ENCODE measurements at regions not wholly inside any gene's neighbourhood (a gene's known extent, or its start where the extent isn't known, plus 50 kb on each side); places are given as distances from the start of the nearest gene placed in this dataset.

DNA sequence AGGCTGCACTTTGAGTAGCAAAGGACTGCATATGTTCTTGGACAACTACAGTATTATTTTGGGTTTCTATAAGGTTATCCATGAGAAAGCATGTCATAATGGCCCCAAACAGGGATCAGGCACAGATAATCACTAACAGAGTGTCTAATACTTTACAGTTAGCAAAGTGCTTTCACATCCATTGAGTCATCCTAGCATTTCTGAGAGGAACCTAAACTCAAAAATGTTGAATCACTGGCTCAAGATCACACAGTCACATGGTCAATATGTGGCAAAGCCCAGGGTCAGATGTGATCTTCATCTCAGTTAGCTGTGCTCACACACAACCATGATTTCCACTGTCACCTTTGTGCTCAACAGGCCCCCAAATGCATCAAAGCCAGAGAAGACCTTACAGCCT, 156.1 kb upstream of the VRK2 start:
- H3K4me2 ChIP-seq (ENCODE audit: low read length), result no peak overlapping the region
- no peak overlapping the region for H3K4me3 ChIP-seq (ENCODE audit: low read length)
- H3K9me3 ChIP-seq (replicated peaks; ENCODE audit: low read length), result no peaks in the 10 kb centered on the region
- no peaks in the 10 kb centered on the region for H3K27me3 ChIP-seq (ENCODE audit: control insufficient read depth, insufficient read depth, low read length)
- H3K9ac ChIP-seq (ENCODE audit: low read depth, low read length), result peak overlapping the region; percentile 16
- H3K4me1 ChIP-seq (ENCODE audit: control insufficient read depth, insufficient read depth, low read length), result peaks cover 38% of the 10 kb centered on the region
- H3K36me3 ChIP-seq (ENCODE audit: insufficient read depth, low read length), result no peaks in the 10 kb centered on the region

DNA sequence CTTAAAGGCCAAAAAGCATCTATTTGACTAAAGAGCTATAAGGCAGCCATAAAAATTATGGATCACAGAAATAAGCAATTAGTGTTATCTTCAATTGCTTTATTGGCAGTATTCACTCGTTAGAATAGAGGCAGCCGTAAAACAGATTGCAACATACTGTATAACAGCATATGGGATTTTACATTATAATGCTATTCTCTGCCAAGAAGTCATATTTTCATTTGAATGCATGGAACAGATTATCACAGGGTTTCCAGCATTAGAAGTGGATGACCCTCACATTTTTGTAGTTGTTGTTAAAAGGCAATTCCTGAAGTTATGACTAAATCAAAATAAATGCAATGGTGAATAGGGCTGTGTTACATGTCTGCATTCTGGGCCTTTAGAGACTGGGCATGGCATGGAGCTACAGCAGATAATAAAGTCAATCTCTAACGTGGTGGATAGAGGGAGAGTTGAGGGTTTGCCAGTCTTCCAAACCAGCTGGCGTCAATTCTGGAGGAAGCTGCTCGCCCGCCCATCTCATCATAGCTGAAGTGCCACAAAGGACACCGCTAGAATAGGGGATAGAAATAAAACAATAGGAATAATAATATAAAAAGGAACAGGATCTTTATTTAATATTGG, 155.4 kb upstream of the VRK2 start:
- Histone ChIP-seq H3K36me3 (ENCODE audit: insufficient read depth, low read length) (no peaks in the 10 kb centered on the region), H3K9me3 (replicated peaks; ENCODE audit: low read length) (no peaks in the 10 kb centered on the region), H3K27me3 (ENCODE audit: control insufficient read depth, insufficient read depth, low read length) (no peaks in the 10 kb centered on the region), H3K9ac (ENCODE audit: low read depth, low read length) (peak overlapping the region; percentile 16), H3K4me1 (ENCODE audit: control insufficient read depth, insufficient read depth, low read length) (peaks cover 31% of the 10 kb centered on the region), H3K4me2 (ENCODE audit: low read length) (no peak overlapping the region), H3K4me3 (ENCODE audit: low read length) (no peak overlapping the region)

DNA sequence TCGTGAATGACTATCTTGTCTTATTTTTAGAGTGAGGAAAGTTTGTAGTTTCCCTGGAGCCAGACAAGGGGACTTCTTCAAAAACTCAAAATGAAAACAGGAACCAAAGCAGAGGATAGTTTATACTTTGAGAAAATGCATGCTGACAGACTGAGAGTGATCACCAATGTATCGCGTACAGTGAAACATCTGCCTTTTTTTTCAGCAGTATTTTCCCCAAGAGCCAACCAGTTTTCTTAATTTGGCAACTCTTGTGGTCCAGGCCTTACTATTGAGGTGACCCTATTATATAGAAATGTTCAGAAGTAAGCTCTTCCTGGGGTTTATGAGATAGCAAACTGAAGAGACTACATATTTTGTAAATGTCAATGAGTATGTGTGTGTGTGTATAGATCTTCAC, 153.7 kb upstream of the VRK2 start:
- Histone ChIP-seq H3K4me1 (ENCODE audit: control insufficient read depth, insufficient read depth, low read length) (peaks cover 30% of the 10 kb centered on the region), H3K4me2 (ENCODE audit: low read length) (no peak overlapping the region), H3K9ac (ENCODE audit: low read depth, low read length) (no peak overlapping the region), H3K9me3 (replicated peaks; ENCODE audit: low read length) (no peaks in the 10 kb centered on the region), H3K4me3 (ENCODE audit: low read length) (no peak overlapping the region), H3K36me3 (ENCODE audit: insufficient read depth, low read length) (no peaks in the 10 kb centered on the region), H3K27me3 (ENCODE audit: control insufficient read depth, insufficient read depth, low read length) (no peaks in the 10 kb centered on the region)

DNA sequence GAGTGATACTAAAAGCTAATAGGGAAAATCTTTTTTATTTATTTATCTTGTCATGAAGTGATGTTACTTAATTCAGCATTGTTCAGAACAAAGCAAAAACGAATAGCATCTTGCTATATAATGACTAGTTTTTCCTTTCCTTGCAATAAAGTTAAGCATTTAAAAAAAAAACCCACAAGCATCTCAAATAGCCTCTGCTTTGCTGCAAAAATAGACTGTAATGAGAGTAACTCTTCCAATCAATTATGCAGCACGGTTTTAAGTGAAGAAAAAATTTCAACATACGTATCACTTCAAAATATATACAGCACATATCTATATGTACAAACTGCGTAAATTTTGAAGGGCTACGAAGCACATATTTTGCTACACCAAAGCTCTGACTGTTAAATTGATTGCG, 153.3 kb upstream of the VRK2 start:
- H3K4me1 ChIP-seq (ENCODE audit: control insufficient read depth, insufficient read depth, low read length), result peaks cover 30% of the 10 kb centered on the region
- H3K9me3 ChIP-seq (replicated peaks; ENCODE audit: low read length), result no peaks in the 10 kb centered on the region
- H3K27me3 ChIP-seq (ENCODE audit: control insufficient read depth, insufficient read depth, low read length), result no peaks in the 10 kb centered on the region
- H3K4me3 ChIP-seq (ENCODE audit: low read length), result no peak overlapping the region
- no peak overlapping the region for H3K9ac ChIP-seq (ENCODE audit: low read depth, low read length)
- no peak overlapping the region for H3K4me2 ChIP-seq (ENCODE audit: low read length)
- no peaks in the 10 kb centered on the region for H3K36me3 ChIP-seq (ENCODE audit: insufficient read depth, low read length)

DNA sequence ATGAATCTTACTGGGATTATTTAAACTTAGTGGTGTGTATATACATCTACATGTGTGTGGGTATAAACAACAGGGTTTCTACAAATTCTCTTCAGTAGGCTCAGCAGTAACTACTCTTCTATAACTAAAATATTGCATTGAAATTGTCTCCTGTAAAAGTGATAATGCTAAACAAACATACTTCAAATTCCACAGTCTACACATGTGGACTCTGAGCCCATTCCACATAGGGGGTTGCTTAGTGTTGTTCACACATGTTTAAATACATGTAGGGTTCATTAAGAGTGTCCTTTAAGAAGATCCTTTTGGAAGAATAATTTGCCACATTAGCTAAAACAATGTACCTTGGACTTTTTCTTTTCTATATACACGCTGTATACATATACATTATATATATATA, 152.8 kb upstream of the VRK2 start:
- no peak overlapping the region for H3K9ac ChIP-seq (ENCODE audit: low read depth, low read length)
- H3K9me3 ChIP-seq (replicated peaks; ENCODE audit: low read length), result no peaks in the 10 kb centered on the region
- H3K4me2 ChIP-seq (ENCODE audit: low read length), result no peak overlapping the region
- no peaks in the 10 kb centered on the region for H3K36me3 ChIP-seq (ENCODE audit: insufficient read depth, low read length)
- H3K27me3 ChIP-seq (ENCODE audit: control insufficient read depth, insufficient read depth, low read length), result no peaks in the 10 kb centered on the region
- peaks cover 30% of the 10 kb centered on the region for H3K4me1 ChIP-seq (ENCODE audit: control insufficient read depth, insufficient read depth, low read length)
- H3K4me3 ChIP-seq (ENCODE audit: low read length), result no peak overlapping the region

DNA sequence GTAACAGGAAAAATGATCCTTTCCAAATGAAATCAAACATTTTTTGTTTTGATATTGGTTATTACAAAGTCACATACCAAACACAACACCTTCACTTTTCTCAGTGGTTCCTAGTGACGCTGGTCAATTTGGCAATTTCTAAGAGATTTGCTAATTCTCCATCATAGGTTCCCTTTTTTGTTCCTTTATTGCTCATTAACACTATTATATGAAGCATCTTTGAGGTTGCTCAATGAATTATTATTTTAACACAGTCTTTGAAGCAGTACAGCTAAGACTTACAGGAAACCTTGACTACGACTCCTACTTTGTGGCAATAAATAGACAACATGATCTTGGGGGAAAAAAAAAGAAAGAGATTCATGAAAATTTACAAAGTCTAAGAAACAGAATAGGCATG, 152.2 kb upstream of the VRK2 start:
- Histone ChIP-seq H3K36me3 (ENCODE audit: insufficient read depth, low read length) (no peaks in the 10 kb centered on the region), H3K9me3 (replicated peaks; ENCODE audit: low read length) (no peaks in the 10 kb centered on the region), H3K4me3 (ENCODE audit: low read length) (no peak overlapping the region), H3K27me3 (ENCODE audit: control insufficient read depth, insufficient read depth, low read length) (no peaks in the 10 kb centered on the region), H3K4me2 (ENCODE audit: low read length) (no peak overlapping the region), H3K4me1 (ENCODE audit: control insufficient read depth, insufficient read depth, low read length) (peaks cover 30% of the 10 kb centered on the region), H3K9ac (ENCODE audit: low read depth, low read length) (no peak overlapping the region)

DNA sequence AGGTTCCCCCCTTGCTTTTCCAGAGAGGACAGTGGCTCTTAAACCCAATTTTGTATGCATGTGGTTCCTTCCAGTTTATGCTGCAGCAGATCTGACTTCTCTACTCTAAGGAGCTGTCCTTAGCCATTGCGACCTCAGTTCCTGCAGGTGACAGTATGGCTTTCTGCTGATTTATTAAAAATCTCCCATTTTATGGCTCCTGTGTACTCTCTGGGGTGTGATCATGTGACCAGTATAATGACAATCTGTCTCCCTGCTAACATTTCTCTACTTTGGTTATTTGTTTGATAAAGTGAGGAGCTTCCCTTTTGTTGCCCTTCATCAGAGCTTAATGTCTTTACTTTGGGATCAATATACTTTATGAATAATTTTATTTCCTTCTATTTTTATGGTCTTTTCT, 148.7 kb upstream of the VRK2 start:
- Histone ChIP-seq H3K27me3 (ENCODE audit: control insufficient read depth, insufficient read depth, low read length) (no peaks in the 10 kb centered on the region), H3K36me3 (ENCODE audit: insufficient read depth, low read length) (no peaks in the 10 kb centered on the region), H3K4me2 (ENCODE audit: low read length) (no peak overlapping the region), H3K9ac (ENCODE audit: low read depth, low read length) (no peak overlapping the region), H3K9me3 (replicated peaks; ENCODE audit: low read length) (no peaks in the 10 kb centered on the region), H3K4me1 (ENCODE audit: control insufficient read depth, insufficient read depth, low read length) (peaks cover 10% of the 10 kb centered on the region), H3K4me3 (ENCODE audit: low read length) (no peak overlapping the region)

DNA sequence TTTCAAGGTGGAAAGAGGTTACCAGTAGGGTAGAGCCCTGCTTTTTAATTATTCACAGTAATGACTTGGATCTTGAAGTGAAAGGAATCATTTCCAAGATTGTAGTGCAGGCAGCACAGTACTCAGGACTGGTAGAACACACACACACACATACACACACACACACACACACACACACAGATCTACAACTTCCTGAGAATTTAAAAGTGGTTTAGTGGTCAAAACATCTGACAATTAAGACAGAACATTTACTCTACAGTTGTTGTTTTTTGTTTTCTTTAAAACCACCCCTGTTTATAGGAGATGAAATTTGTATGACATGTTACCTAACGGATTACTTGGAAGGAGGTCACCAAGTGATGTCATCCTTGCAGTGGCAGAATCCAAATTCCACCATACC, 146.7 kb upstream of the VRK2 start:
- Histone ChIP-seq H3K36me3 (ENCODE audit: insufficient read depth, low read length) (no peaks in the 10 kb centered on the region), H3K9ac (ENCODE audit: low read depth, low read length) (no peak overlapping the region), H3K4me2 (ENCODE audit: low read length) (no peak overlapping the region), H3K9me3 (replicated peaks; ENCODE audit: low read length) (no peaks in the 10 kb centered on the region), H3K27me3 (ENCODE audit: control insufficient read depth, insufficient read depth, low read length) (no peaks in the 10 kb centered on the region), H3K4me1 (ENCODE audit: control insufficient read depth, insufficient read depth, low read length) (no peaks in the 10 kb centered on the region), H3K4me3 (ENCODE audit: low read length) (no peak overlapping the region)

DNA sequence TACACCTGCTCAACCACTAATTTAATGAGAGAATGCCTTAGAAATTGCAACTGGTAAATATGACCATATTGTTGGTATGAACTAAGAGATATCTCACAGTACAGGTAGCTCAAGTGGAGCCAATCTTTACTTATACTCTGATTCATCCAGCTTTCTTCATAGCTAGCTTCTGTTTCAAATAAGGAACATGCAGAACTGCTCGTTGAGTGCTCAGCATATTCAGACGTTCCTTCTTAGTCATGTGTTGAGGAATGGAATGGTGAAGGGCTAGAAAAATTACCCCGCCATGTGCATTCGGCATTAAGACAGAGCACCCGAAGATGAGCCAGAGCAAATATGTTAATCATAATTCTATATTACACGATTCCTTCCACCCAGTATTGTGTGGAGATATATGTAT, 144.0 kb upstream of the VRK2 start:
- Histone ChIP-seq H3K36me3 (ENCODE audit: insufficient read depth, low read length) (no peaks in the 10 kb centered on the region), H3K4me1 (ENCODE audit: control insufficient read depth, insufficient read depth, low read length) (no peaks in the 10 kb centered on the region), H3K4me2 (ENCODE audit: low read length) (no peak overlapping the region), H3K4me3 (ENCODE audit: low read length) (no peak overlapping the region), H3K27me3 (ENCODE audit: control insufficient read depth, insufficient read depth, low read length) (no peaks in the 10 kb centered on the region), H3K9ac (ENCODE audit: low read depth, low read length) (no peak overlapping the region), H3K9me3 (replicated peaks; ENCODE audit: low read length) (no peaks in the 10 kb centered on the region)

DNA sequence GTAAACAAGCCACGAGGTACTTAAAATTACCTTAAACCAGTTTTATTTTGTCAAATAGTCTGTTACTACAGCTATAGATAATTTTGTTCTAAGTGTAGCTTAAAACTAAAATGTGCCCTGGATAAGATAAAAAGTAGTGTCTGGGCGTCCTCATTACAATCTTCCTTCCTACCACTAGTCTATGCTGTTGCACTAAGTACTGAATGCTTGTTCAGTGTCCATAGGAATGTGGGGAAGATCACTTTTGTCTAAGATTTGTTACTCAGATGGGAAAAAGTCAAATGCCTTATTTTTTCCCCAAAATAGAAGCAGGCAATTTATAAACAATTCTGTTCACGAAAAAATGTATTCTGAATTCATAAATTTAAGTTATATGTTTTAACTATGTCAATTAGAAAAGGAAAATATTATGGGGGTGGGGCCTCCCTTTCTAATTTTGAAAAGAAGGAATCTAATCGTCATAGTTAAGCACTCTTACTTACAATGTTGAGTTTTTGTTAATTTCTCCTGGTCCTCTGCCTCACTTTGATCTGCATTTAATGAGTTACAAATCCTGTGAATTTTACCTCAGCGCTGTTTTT, 140.4 kb upstream of the VRK2 start:
- H3K4me1 ChIP-seq (ENCODE audit: control insufficient read depth, insufficient read depth, low read length), result no peaks in the 10 kb centered on the region

DNA sequence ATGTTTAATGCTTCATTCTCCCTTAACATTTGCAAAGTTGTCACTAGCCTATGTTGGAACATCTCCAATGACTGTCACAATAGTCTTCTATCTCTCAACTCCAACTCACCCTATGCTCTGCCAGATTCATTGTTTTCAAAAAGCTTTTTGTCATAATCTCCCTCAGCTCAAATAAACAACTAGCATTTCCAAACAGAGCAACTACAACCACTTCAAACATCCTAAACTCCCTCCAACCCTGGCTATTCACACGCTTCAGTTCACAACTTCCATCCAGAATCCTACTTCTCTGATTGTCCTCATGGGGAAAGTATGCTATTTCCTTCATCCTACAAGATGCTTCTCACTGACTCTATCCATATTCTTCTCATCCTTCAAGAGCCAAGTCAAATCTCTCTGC, 139.2 kb upstream of the VRK2 start:
- Histone ChIP-seq H3K4me3 (ENCODE audit: low read length) (no peak overlapping the region), H3K27me3 (ENCODE audit: control insufficient read depth, insufficient read depth, low read length) (no peaks in the 10 kb centered on the region), H3K9ac (ENCODE audit: low read depth, low read length) (no peak overlapping the region), H3K9me3 (replicated peaks; ENCODE audit: low read length) (no peaks in the 10 kb centered on the region), H3K4me2 (ENCODE audit: low read length) (no peak overlapping the region), H3K4me1 (ENCODE audit: control insufficient read depth, insufficient read depth, low read length) (no peaks in the 10 kb centered on the region), H3K36me3 (ENCODE audit: insufficient read depth, low read length) (no peaks in the 10 kb centered on the region)

More for the DNA sequence above, 140.4 kb upstream of the VRK2 start:
- H3K36me3 ChIP-seq (ENCODE audit: insufficient read depth, low read length), result no peaks in the 10 kb centered on the region
- H3K27me3 ChIP-seq (ENCODE audit: control insufficient read depth, insufficient read depth, low read length), result no peaks in the 10 kb centered on the region
- no peaks in the 10 kb centered on the region for H3K9me3 ChIP-seq (replicated peaks; ENCODE audit: low read length)
- no peak overlapping the region for H3K4me3 ChIP-seq (ENCODE audit: low read length)
- H3K9ac ChIP-seq (ENCODE audit: low read depth, low read length), result no peak overlapping the region
- no peak overlapping the region for H3K4me2 ChIP-seq (ENCODE audit: low read length)

DNA sequence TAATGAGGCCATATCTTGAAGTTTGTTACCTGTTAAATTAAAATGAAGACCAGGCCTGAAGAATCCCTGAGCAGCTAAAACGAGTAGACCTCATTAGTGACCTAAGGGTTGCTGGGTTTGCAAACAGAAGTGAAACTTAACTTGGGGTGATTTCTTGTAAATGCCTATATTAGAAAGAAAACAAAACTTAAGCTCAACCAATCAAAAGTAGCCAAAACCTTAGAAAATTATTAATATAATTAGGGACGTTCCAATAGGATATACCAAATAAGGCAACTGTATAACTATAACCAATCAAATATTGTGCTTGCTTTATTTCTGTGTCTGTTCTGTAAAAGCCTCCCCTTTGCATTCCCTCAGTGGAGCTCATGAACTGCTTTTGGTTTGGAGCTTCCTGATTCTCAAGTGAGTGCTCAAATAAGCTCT, 137.9 kb upstream of the VRK2 start:
- Histone ChIP-seq H3K27me3 (ENCODE audit: control insufficient read depth, insufficient read depth, low read length) (no peaks in the 10 kb centered on the region), H3K9ac (ENCODE audit: low read depth, low read length) (no peak overlapping the region), H3K4me3 (ENCODE audit: low read length) (no peak overlapping the region)

More for the DNA sequence above, 137.9 kb upstream of the VRK2 start:
- Histone ChIP-seq H3K36me3 (ENCODE audit: insufficient read depth, low read length) (no peaks in the 10 kb centered on the region), H3K9me3 (replicated peaks; ENCODE audit: low read length) (no peaks in the 10 kb centered on the region), H3K4me1 (ENCODE audit: control insufficient read depth, insufficient read depth, low read length) (no peaks in the 10 kb centered on the region), H3K4me2 (ENCODE audit: low read length) (no peak overlapping the region)
